ENCODE measurements at regions not wholly inside any gene's neighbourhood (a gene's known extent, or its start where the extent isn't known, plus 50 kb on each side); places are given as distances from the start of the nearest gene placed in this dataset.

- Histone ChIP-seq H3K9ac (ENCODE audit: extremely low read depth, low read length, poor library complexity, severe bottlenecking) (no peak overlapping the region), H3K4me3 (ENCODE audit: low read length) (no peak overlapping the region), H3K27ac (ENCODE audit: low read depth, low read length) (no peak overlapping the region), H3K27me3 (ENCODE audit: control insufficient read depth, insufficient read depth, low read length, poor library complexity, severe bottlenecking) (no peaks in the 10 kb centered on the region), H3K9me3 (ENCODE audit: control insufficient read depth, low read length) (peaks cover 9% of the 10 kb centered on the region), H3K4me1 (ENCODE audit: control insufficient read depth, insufficient read depth, low read length) (peaks cover 3% of the 10 kb centered on the region), H3K36me3 (ENCODE audit: control insufficient read depth, insufficient read depth, low read length) (no peaks in the 10 kb centered on the region)
- no peak for DNase-seq
- no peak overlapping the region for H3K27ac Mint-ChIP-seq
- H3K27me3 Mint-ChIP-seq (ENCODE audit: insufficient read depth), result peaks cover 10% of the 10 kb centered on the region
- 86% methylated on average over 5 to 9 of the region's 9 CpGs for WGBS, 2 experiments (ENCODE audit: insufficient coverage in 1 of 2, insufficient read length in 1 of 2)
- no peak for TF ChIP-seq CTCF (conservative IDR thresholded peaks at IDR 0.05)
- peaks cover 4% of the 10 kb centered on the region for H3K9me3 Mint-ChIP-seq
- no peaks in the 10 kb centered on the region for H3K36me3 Mint-ChIP-seq (ENCODE audit: low read depth)
- no peak overlapping the region for H3K4me3 Mint-ChIP-seq
- peaks cover 8% of the 10 kb centered on the region for H3K4me1 Mint-ChIP-seq
Observed at GRCh38 chr12:113674996-113675395, 203.3 kb upstream of the LHX5 start.

DNA sequence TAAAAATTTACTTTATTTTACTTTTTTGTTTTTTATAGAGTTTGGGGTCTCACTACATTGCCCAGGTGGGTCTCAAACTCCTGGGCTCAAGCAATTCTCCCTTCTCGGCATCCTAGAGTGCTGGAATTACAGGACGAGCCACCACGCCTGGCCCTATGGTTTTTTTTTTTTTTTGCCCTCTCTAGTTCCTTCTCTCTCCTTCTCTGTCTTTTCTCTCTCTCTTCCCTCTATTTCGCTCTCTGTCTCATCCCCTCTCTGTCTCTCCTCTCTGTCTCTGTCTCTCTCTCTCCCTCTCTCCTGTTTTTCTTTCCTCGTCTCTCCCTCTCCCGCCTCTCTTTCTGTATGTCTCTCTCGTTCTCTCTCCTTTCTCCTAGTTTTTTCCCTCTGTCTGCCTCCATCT is 202.6 kb upstream of the LHX5 start:
- peaks cover 9% of the 10 kb centered on the region for H3K9me3 ChIP-seq (ENCODE audit: control insufficient read depth, low read length)
- 88 to 92% methylated on average over 7 of the region's 7 CpGs for WGBS, 2 experiments (ENCODE audit: insufficient coverage in 1 of 2, insufficient read length in 1 of 2)

DNA sequence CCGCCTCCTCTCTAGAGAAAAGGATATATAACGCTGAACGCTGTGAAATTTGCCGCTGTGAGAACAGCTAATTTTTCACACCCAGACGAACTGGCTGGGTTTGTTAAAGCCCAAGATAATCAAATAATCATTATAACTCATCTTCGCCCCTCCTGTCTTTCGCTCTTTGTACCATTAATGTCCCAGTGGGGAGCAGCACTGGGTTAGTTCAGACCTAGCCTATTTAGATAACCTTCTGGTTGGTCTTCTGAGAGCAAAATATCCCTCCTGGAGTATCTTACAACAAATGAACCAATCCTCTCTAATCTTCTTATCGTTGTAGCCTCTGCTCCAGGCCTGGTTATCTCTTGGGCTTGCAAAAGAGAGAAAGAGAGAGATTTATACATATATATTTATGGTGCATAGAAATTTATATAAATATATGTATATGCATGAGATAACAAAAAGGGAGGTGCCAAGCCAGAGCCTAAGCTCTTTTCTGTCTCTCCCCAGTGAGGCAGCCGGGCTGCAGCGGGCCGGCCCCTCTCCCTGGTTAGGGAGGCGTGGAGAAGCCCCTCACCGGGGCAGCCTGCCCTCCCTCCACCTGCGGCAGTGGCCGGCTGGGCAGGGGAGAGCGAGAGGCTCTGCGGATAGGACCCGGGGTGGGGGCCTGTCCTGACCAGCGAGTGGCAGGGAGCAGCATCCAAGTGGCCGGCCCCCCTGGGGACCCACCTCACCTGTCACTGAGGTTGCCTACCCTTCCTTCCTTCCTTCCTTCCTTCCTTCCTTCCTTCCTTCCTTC is 202.0 kb upstream of the LHX5 start:
- Histone ChIP-seq H3K4me1 (ENCODE audit: control insufficient read depth, insufficient read depth, low read length) (peaks cover 3% of the 10 kb centered on the region), H3K27me3 (ENCODE audit: control insufficient read depth, insufficient read depth, low read length, poor library complexity, severe bottlenecking) (no peaks in the 10 kb centered on the region), H3K4me3 (ENCODE audit: low read length) (no peak overlapping the region), H3K36me3 (ENCODE audit: control insufficient read depth, insufficient read depth, low read length) (no peaks in the 10 kb centered on the region), H3K9ac (ENCODE audit: extremely low read depth, low read length, poor library complexity, severe bottlenecking) (no peak overlapping the region), H3K27ac (ENCODE audit: low read depth, low read length) (no peak overlapping the region), H3K9me3 (ENCODE audit: control insufficient read depth, low read length) (peaks cover 9% of the 10 kb centered on the region)
- TF ChIP-seq CTCF (conservative IDR thresholded peaks at IDR 0.05), result no peak
- peaks cover 8% of the 10 kb centered on the region for H3K27me3 Mint-ChIP-seq (ENCODE audit: insufficient read depth)
- H3K27ac Mint-ChIP-seq, result no peak overlapping the region
- peaks cover 8% of the 10 kb centered on the region for H3K4me1 Mint-ChIP-seq
- no peaks in the 10 kb centered on the region for H3K36me3 Mint-ChIP-seq (ENCODE audit: low read depth)
- peaks cover 4% of the 10 kb centered on the region for H3K9me3 Mint-ChIP-seq
- no peak overlapping the region for H3K4me3 Mint-ChIP-seq
- DNase-seq, result no peak
- 81 to 88% methylated on average over 7 to 19 of the region's 20 CpGs for WGBS, 2 experiments (ENCODE audit: insufficient coverage in 1 of 2, insufficient read length in 1 of 2)

More for the DNA sequence above, 202.6 kb upstream of the LHX5 start:
- Histone ChIP-seq H3K36me3 (ENCODE audit: control insufficient read depth, insufficient read depth, low read length) (no peaks in the 10 kb centered on the region), H3K4me3 (ENCODE audit: low read length) (no peak overlapping the region), H3K27ac (ENCODE audit: low read depth, low read length) (no peak overlapping the region), H3K4me1 (ENCODE audit: control insufficient read depth, insufficient read depth, low read length) (peaks cover 3% of the 10 kb centered on the region), H3K9ac (ENCODE audit: extremely low read depth, low read length, poor library complexity, severe bottlenecking) (no peak overlapping the region), H3K27me3 (ENCODE audit: control insufficient read depth, insufficient read depth, low read length, poor library complexity, severe bottlenecking) (no peaks in the 10 kb centered on the region)
- Mint-ChIP-seq H3K4me3 (no peak overlapping the region), H3K4me1 (peaks cover 8% of the 10 kb centered on the region), H3K9me3 (peaks cover 4% of the 10 kb centered on the region), H3K36me3 (ENCODE audit: low read depth) (no peaks in the 10 kb centered on the region), H3K27ac (no peak overlapping the region), H3K27me3 (ENCODE audit: insufficient read depth) (peaks cover 8% of the 10 kb centered on the region)
- no peak for DNase-seq
- TF ChIP-seq CTCF (conservative IDR thresholded peaks at IDR 0.05), result no peak
